Transverse colon (tissue), 4 donors: ENCODE measurements at regions not wholly inside any gene's neighbourhood (a gene's known extent, or its start where the extent isn't known, plus 50 kb on each side); places are given as distances from the start of the nearest gene placed in this dataset.

Experiments used
- EP300 ChIP-seq: sonication (generic); formaldehyde crosslinking; IDR thresholded peaks from one replicate; pipeline ENCODE4 v1.6.1; 2017; ENCODE audit warnings: antibody characterized with exemption, low read depth
- POLR2AphosphoS5 ChIP-seq, 3 donors: sonication (generic); formaldehyde crosslinking; IDR thresholded peaks; one replicate each; pipeline ENCODE4 v1.6.1; 2016; ENCODE audit warnings: antibody characterized with exemption in 3 of 3
- TF ChIP-seq, protein P1 (sequence below), 5 experiments: fragments of 200-600 bp in 3 of 5; fragments of 450-650 bp in 2 of 5; sonication (generic) in 3 of 5; IDR thresholded peaks; 1 replicate in 2 of 5; 2 replicates in 3 of 5; pipeline ENCODE4 v1.5.1; 2016 to 2017; ENCODE audit warnings: antibody characterized with exemption in 5 of 5, inconsistent platforms in 3 of 5, mild to moderate bottlenecking in 2 of 5, moderate library complexity in 1 of 5

DNA sequence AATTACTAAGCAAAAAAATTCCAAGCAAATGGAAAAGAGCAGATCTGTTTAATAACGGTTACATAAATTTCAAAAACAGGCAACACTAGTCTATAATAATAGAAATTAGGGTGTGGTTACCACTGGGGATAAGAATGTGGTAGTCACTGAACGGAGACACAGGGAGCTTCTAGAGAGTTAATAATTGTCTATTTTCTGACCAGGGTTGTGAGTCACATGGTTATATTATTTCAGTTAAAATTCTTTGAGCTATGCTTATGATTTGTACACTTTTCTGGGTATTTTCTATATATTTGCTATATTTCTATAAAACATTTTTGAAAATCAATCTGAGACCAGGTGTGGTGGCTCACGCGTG, 433.9 kb upstream of the MAF start:
- TF ChIP-seq, protein P1, sequence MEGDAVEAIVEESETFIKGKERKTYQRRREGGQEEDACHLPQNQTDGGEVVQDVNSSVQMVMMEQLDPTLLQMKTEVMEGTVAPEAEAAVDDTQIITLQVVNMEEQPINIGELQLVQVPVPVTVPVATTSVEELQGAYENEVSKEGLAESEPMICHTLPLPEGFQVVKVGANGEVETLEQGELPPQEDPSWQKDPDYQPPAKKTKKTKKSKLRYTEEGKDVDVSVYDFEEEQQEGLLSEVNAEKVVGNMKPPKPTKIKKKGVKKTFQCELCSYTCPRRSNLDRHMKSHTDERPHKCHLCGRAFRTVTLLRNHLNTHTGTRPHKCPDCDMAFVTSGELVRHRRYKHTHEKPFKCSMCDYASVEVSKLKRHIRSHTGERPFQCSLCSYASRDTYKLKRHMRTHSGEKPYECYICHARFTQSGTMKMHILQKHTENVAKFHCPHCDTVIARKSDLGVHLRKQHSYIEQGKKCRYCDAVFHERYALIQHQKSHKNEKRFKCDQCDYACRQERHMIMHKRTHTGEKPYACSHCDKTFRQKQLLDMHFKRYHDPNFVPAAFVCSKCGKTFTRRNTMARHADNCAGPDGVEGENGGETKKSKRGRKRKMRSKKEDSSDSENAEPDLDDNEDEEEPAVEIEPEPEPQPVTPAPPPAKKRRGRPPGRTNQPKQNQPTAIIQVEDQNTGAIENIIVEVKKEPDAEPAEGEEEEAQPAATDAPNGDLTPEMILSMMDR (IDR thresholded peaks at IDR 0.05) = no peak
- no peak for TF ChIP-seq EP300
- TF ChIP-seq POLR2AphosphoS5 (IDR thresholded peaks at IDR 0.05) = no peak
